Panc1 (cell line): ENCODE measurements at regions not wholly inside any gene's neighbourhood (a gene's known extent, or its start where the extent isn't known, plus 50 kb on each side); places are given as distances from the start of the nearest gene placed in this dataset.

ENCODE experiments used
- ATAC-seq: fragments of 200-7000 bp; cut with Tn5 transposase; 2 replicates; pipeline ENCODE4 v1.9.1; 2020; ENCODE audit warnings: mild to moderate bottlenecking, moderate library complexity
- BruUV-seq: library from RNA; stranded (reverse); fragments of 400-500 nt; replicated peaks from 2 replicates; lab custom pipeline; 2021; lab: Mats Ljungman, UMichigan
- CTCF ChIA-PET: fragments of 300-600 bp; sonication (Branson Sonifier 250); formaldehyde crosslinking; loops from one replicate; lab custom pipeline; 2022; ENCODE audit warnings: antibody characterized with exemption; lab: Charles Lee
- POLR2A ChIA-PET: fragments of 300-600 bp; sonication (Branson Sonifier 250); formaldehyde crosslinking; loops from one replicate; lab custom pipeline; 2022; ENCODE audit warnings: antibody characterized with exemption; lab: Charles Lee
- DNase-seq: peaks from one replicate; pipeline ENCODE4 v3.0.0-alpha.2; 2010; ENCODE audit warnings: low read depth, low spot score
- H3K27ac ChIP-seq: 2 replicates; pipeline ENCODE4 v1.5.1; 2011; ENCODE audit warnings: mild to moderate bottlenecking, low read length, inconsistent platforms
- H3K27me3 ChIP-seq: fragments of 200-500 bp; sonication (Bioruptor generic); 2 replicates; pipeline ENCODE4 v1.6.0; 2014; ENCODE audit warnings: low read length, inconsistent platforms; ENCODE audit not compliant: control insufficient read depth, insufficient read depth
- H3K36me3 ChIP-seq: fragments of 200-500 bp; sonication (Bioruptor generic); 2 replicates; pipeline ENCODE4 v1.5.1; 2014; ENCODE audit warnings: inconsistent platforms, mild to moderate bottlenecking, low read length, moderate library complexity; ENCODE audit not compliant: control insufficient read depth, insufficient read depth
- H3K4me1 ChIP-seq: 2 replicates; pipeline ENCODE4 v1.5.1; 2011; ENCODE audit warnings: inconsistent platforms, mild to moderate bottlenecking, low read length, moderate library complexity; ENCODE audit not compliant: control insufficient read depth, insufficient read depth
- H3K4me3 ChIP-seq, 2 experiments: 2 replicates each; pipeline ENCODE4 v1.5.1; 2011 to 2012; ENCODE audit warnings: low read depth in 2 of 2, low read length in 2 of 2, mild to moderate bottlenecking in 2 of 2, inconsistent platforms in 1 of 2, moderate library complexity in 1 of 2
- H3K9me3 ChIP-seq: fragments of 200-500 bp; sonication (Bioruptor generic); 2 replicates; pipeline ENCODE4 v1.5.1; 2014; ENCODE audit warnings: low read depth, mild to moderate bottlenecking, inconsistent platforms, low read length, moderate library complexity; ENCODE audit not compliant: control insufficient read depth, insufficient read depth
- POLR2AphosphoS5 ChIP-seq: IDR thresholded peaks from 2 replicates; pipeline ENCODE4 v1.6.1; 2012; ENCODE audit warnings: mild to moderate bottlenecking, low read depth, low read length, moderate library complexity
- SIN3A ChIP-seq: IDR thresholded peaks from 2 replicates; pipeline ENCODE4 v1.6.1; 2012; ENCODE audit warnings: low read depth, mild to moderate bottlenecking, low read length, moderate library complexity, borderline replicate concordance; ENCODE audit not compliant: insufficient read depth
- TCF7L2 ChIP-seq: IDR thresholded peaks from 2 replicates; pipeline ENCODE4 v1.6.1; 2011; ENCODE audit warnings: mild to moderate bottlenecking, low read depth, low read length, inconsistent platforms
- in situ Hi-C: cut with HindIII; loops from 2 replicates; pipeline ENCODE4 v1.10.0; 2016; ENCODE audit warnings: low sequenced_read_pairs, low pct_unique_long_range_greater_than_20kb
- intact Hi-C: fragments of 100-400 bp; cut with micrococcal nuclease; formaldehyde crosslinking; loops from one replicate; pipeline ENCODE4 v1.10.0; 2022; ENCODE audit not compliant: unreplicated experiment
- TF ChIP-seq, protein P1 (sequence below): fragments of 450-650 bp; IDR thresholded peaks from 2 replicates; pipeline ENCODE4 v1.5.1; 2017; ENCODE audit warnings: mild to moderate bottlenecking
- TF ChIP-seq, protein P2 (sequence below), 2 experiments: IDR thresholded peaks; 2 replicates each; pipeline ENCODE4 v1.6.1; 2011 to 2012; ENCODE audit warnings: low read depth in 2 of 2, control low read depth in 1 of 2, low read length in 1 of 2, mild to moderate bottlenecking in 1 of 2, moderate library complexity in 1 of 2; ENCODE audit not compliant: insufficient read depth in 1 of 2

DNA sequence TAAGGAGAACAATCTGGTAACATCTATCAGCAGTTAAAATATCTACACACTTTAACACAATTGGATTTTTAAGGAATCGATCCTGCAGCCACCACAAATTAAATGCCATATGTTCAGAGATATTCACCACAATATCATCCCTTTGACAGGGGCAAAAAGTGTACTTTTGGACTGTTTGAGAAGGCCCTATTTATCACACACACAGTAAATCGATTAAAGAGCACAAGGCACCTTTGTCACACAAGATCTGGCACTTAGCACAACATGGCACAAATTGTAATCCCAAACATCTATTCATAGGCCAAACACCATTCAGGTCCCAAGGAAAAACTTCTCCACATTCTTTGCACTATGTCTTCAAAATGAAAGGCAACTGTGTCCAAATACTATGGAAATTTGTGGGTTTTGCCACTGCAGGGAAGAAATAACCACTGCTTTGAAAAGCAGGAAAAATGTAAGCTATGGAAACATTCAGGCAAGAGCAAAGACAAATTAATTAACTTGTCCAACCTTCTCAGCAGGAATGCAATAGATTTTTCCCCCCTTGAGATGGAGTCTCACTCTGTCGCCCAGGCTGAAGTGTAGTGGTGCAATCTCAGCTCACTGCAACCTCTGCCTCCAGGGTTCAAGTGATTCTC, 282.5 kb upstream of the TMPO start:
- H3K9me3 ChIP-seq = no peaks in the 10 kb centered on the region
- ATAC-seq = no peak
- H3K27me3 ChIP-seq = no peaks in the 10 kb centered on the region
- ChIA-PET POLR2A (no interaction called here), CTCF (no interaction called here)
- H3K4me3 ChIP-seq = no peak overlapping the region
- no peak for DNase-seq
- no peaks in the 10 kb centered on the region for H3K4me1 ChIP-seq
- no TSS peak for BruUV-seq
- in situ Hi-C loops (no loop called here), intact Hi-C loops (no loop called here)
- H3K36me3 ChIP-seq = no peaks in the 10 kb centered on the region
- TF ChIP-seq TCF7L2 (no peak), SIN3A (no peak)
- TF ChIP-seq, protein P1, sequence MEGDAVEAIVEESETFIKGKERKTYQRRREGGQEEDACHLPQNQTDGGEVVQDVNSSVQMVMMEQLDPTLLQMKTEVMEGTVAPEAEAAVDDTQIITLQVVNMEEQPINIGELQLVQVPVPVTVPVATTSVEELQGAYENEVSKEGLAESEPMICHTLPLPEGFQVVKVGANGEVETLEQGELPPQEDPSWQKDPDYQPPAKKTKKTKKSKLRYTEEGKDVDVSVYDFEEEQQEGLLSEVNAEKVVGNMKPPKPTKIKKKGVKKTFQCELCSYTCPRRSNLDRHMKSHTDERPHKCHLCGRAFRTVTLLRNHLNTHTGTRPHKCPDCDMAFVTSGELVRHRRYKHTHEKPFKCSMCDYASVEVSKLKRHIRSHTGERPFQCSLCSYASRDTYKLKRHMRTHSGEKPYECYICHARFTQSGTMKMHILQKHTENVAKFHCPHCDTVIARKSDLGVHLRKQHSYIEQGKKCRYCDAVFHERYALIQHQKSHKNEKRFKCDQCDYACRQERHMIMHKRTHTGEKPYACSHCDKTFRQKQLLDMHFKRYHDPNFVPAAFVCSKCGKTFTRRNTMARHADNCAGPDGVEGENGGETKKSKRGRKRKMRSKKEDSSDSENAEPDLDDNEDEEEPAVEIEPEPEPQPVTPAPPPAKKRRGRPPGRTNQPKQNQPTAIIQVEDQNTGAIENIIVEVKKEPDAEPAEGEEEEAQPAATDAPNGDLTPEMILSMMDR = no peak
- no peak overlapping the region for H3K27ac ChIP-seq

DNA sequence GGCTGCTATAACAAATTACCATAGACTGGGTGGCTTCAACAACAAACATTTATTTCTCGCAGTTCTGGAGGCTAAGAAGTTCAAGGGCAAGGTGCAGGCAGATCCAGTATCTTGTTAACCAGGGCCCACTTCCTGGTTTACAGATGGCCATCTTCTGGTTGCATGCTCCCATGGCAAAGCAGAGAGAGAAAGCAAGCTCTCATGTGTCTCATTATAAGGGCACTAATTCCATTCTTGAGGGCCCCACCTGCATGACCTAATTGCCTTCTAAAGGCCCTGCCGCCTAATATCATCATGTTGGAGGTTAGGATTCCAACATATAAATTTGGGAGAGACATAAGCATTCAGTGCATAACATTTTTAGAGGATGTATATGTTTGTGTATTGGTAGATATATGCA, 280.1 kb upstream of the TMPO start:
- intact Hi-C loops (no loop called here), in situ Hi-C loops (no loop called here)
- H3K27ac ChIP-seq = no peak overlapping the region
- no peak for TF ChIP-seq SIN3A
- TF ChIP-seq, protein P1 = no peak
- TF ChIP-seq TCF7L2 = no peak
- no peak for TF ChIP-seq POLR2AphosphoS5
- TF ChIP-seq, protein P2, sequence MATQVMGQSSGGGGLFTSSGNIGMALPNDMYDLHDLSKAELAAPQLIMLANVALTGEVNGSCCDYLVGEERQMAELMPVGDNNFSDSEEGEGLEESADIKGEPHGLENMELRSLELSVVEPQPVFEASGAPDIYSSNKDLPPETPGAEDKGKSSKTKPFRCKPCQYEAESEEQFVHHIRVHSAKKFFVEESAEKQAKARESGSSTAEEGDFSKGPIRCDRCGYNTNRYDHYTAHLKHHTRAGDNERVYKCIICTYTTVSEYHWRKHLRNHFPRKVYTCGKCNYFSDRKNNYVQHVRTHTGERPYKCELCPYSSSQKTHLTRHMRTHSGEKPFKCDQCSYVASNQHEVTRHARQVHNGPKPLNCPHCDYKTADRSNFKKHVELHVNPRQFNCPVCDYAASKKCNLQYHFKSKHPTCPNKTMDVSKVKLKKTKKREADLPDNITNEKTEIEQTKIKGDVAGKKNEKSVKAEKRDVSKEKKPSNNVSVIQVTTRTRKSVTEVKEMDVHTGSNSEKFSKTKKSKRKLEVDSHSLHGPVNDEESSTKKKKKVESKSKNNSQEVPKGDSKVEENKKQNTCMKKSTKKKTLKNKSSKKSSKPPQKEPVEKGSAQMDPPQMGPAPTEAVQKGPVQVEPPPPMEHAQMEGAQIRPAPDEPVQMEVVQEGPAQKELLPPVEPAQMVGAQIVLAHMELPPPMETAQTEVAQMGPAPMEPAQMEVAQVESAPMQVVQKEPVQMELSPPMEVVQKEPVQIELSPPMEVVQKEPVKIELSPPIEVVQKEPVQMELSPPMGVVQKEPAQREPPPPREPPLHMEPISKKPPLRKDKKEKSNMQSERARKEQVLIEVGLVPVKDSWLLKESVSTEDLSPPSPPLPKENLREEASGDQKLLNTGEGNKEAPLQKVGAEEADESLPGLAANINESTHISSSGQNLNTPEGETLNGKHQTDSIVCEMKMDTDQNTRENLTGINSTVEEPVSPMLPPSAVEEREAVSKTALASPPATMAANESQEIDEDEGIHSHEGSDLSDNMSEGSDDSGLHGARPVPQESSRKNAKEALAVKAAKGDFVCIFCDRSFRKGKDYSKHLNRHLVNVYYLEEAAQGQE (IDR thresholded peaks at IDR 0.05; ENCODE audit: insufficient read depth in 1 of 2, low read depth in 2 of 2, low read length in 1 of 2) = no peak
- BruUV-seq = no TSS peak
- ATAC-seq (no peak), DNase-seq (no peak)
- H3K27me3 ChIP-seq = no peaks in the 10 kb centered on the region
- no peaks in the 10 kb centered on the region for H3K36me3 ChIP-seq
- CTCF ChIA-PET = no interaction called here
- H3K4me1 ChIP-seq = no peaks in the 10 kb centered on the region
- POLR2A ChIA-PET = no interaction called here
- H3K9me3 ChIP-seq = no peaks in the 10 kb centered on the region
- no peak overlapping the region for H3K4me3 ChIP-seq
